GM23338 (cell line): ENCODE measurements at regions not wholly inside any gene's neighbourhood (a gene's known extent, or its start where the extent isn't known, plus 50 kb on each side); places are given as distances from the start of the nearest gene placed in this dataset.

ENCODE experiments used
- ATAC-seq: fragments of 200-7000 bp; cut with Tn5 transposase; 3 replicates; pipeline ENCODE4 v1.9.1; 2020
- DNase-seq: peaks from one replicate; pipeline ENCODE4 v3.0.0-alpha.2; 2015; ENCODE audit warnings: low spot score
- H2AFZ ChIP-seq: fragments of 200-600 bp; sonication (generic); 2 replicates; pipeline ENCODE4 v1.8.0; 2016; ENCODE audit warnings: antibody characterized with exemption, mild to moderate bottlenecking, moderate library complexity
- H3F3A ChIP-seq: fragments of 200-600 bp; sonication (generic); replicated peaks from 2 replicates; pipeline ENCODE4 v1.8.0; 2017; ENCODE audit warnings: antibody characterized with exemption, mixed run types, low read depth
- H3K27ac ChIP-seq: fragments of 200-600 bp; sonication (generic); 2 replicates; pipeline ENCODE4 v1.6.1; 2016; ENCODE audit warnings: low read depth
- H3K27me3 ChIP-seq: fragments of 200-600 bp; sonication (generic); 2 replicates; pipeline ENCODE4 v1.8.0; 2016; ENCODE audit warnings: mild to moderate bottlenecking, mixed run types, moderate library complexity; ENCODE audit not compliant: insufficient read depth
- H3K36me3 ChIP-seq: fragments of 200-600 bp; sonication (generic); 2 replicates; pipeline ENCODE4 v1.8.0; 2016; ENCODE audit warnings: mild to moderate bottlenecking; ENCODE audit not compliant: insufficient read depth
- H3K4me1 ChIP-seq: fragments of 200-600 bp; sonication (generic); 2 replicates; pipeline ENCODE4 v1.8.0; 2016; ENCODE audit warnings: mild to moderate bottlenecking, moderate library complexity; ENCODE audit not compliant: insufficient read depth
- H3K4me2 ChIP-seq: fragments of 200-600 bp; sonication (generic); 2 replicates; pipeline ENCODE4 v1.7.1; 2017; ENCODE audit warnings: mixed run types
- H3K4me3 ChIP-seq: fragments of 200-600 bp; sonication (generic); 2 replicates; pipeline ENCODE4 v1.6.1; 2016; ENCODE audit warnings: mixed run types
- H3K79me2 ChIP-seq: fragments of 200-600 bp; sonication (generic); replicated peaks from 2 replicates; pipeline ENCODE4 v1.8.0; 2017; ENCODE audit warnings: mild to moderate bottlenecking; ENCODE audit not compliant: insufficient read depth
- H3K9me2 ChIP-seq: fragments of 200-600 bp; sonication (generic); 2 replicates; pipeline ENCODE4 v1.8.0; 2017; ENCODE audit not compliant: insufficient read depth
- H4K20me1 ChIP-seq: fragments of 200-600 bp; sonication (generic); replicated peaks from 2 replicates; pipeline ENCODE4 v1.8.0; 2017; ENCODE audit warnings: mild to moderate bottlenecking; ENCODE audit not compliant: insufficient read depth
- H3K27ac Mint-ChIP-seq: 2 replicates; pipeline ENCODE4 v1.8.0; 2020; ENCODE audit warnings: inconsistent platforms, mild to moderate bottlenecking, moderate library complexity, mixed read lengths
- H3K27me3 Mint-ChIP-seq: 3 replicates; pipeline ENCODE4 v1.8.0; 2022; ENCODE audit warnings: low read depth, mild to moderate bottlenecking, moderate library complexity, mixed read lengths, inconsistent platforms; ENCODE audit not compliant: insufficient read depth, poor library complexity
- H3K36me3 Mint-ChIP-seq: 3 replicates; pipeline ENCODE4 v1.8.0; 2021; ENCODE audit warnings: low read depth, mild to moderate bottlenecking, inconsistent platforms, moderate library complexity, mixed read lengths
- H3K4me1 Mint-ChIP-seq: 3 replicates; pipeline ENCODE4 v1.8.0; 2020; ENCODE audit warnings: mild to moderate bottlenecking, inconsistent platforms, mixed read lengths
- H3K4me3 Mint-ChIP-seq: 3 replicates; pipeline ENCODE4 v1.8.0; 2021; ENCODE audit warnings: moderate library complexity, mild to moderate bottlenecking, inconsistent platforms, mixed read lengths
- H3K9me3 Mint-ChIP-seq: 3 replicates; pipeline ENCODE4 v1.8.0; 2020; ENCODE audit warnings: moderate library complexity, mild to moderate bottlenecking, inconsistent platforms, mixed read lengths
- EZH2 ChIP-seq: fragments of 200-600 bp; sonication (generic); IDR thresholded peaks from one replicate; pipeline ENCODE4 v1.8.0; 2017; ENCODE audit warnings: antibody characterized with exemption, mild to moderate bottlenecking, low read depth; ENCODE audit not compliant: unreplicated experiment
- EZH2phosphoT487 ChIP-seq: fragments of 200-600 bp; sonication (generic); IDR thresholded peaks from one replicate; pipeline ENCODE4 v1.8.1; 2018; ENCODE audit warnings: antibody characterized with exemption; ENCODE audit not compliant: unreplicated experiment
- NANOG ChIP-seq: IDR thresholded peaks from 2 replicates; pipeline ENCODE4 v1.6.1; 2016; ENCODE audit warnings: antibody characterized with exemption, borderline replicate concordance
- POLR2AphosphoS5 ChIP-seq: IDR thresholded peaks from 2 replicates; pipeline ENCODE4 v1.6.1; 2016; ENCODE audit warnings: antibody characterized with exemption, low read depth
- STAT1 ChIP-seq: IDR thresholded peaks from one replicate; pipeline ENCODE4 v1.6.1; 2016; ENCODE audit warnings: antibody characterized with exemption; ENCODE audit not compliant: unreplicated experiment
- ZNF114 ChIP-seq: fragments of 250-450 bp; sonication (Bioruptor Pico); IDR thresholded peaks from 2 replicates; pipeline ENCODE4 v1.5.0; 2020; ENCODE audit warnings: mild to moderate bottlenecking, moderate library complexity
- TF ChIP-seq, protein P1 (sequence below): IDR thresholded peaks from 2 replicates; pipeline ENCODE4 v1.6.1; 2016; ENCODE audit warnings: antibody characterized with exemption
- TF ChIP-seq, protein P2 (sequence below), 2 experiments: fragments of 200-600 bp in 1 of 2; sonication (generic) in 1 of 2; conservative IDR thresholded peaks; 2 replicates each; pipeline versions ENCODE4 v1.5.1 to v1.6.1; 2016 to 2017; ENCODE audit warnings: antibody characterized with exemption in 2 of 2, low read depth in 2 of 2, mild to moderate bottlenecking in 2 of 2, moderate library complexity in 1 of 2
- TF ChIP-seq, protein P3 (sequence below): fragments of 250-450 bp; sonication (Bioruptor Pico); IDR thresholded peaks from 2 replicates; pipeline ENCODE4 v1.5.0; 2020; ENCODE audit warnings: mild to moderate bottlenecking, moderate library complexity

DNA sequence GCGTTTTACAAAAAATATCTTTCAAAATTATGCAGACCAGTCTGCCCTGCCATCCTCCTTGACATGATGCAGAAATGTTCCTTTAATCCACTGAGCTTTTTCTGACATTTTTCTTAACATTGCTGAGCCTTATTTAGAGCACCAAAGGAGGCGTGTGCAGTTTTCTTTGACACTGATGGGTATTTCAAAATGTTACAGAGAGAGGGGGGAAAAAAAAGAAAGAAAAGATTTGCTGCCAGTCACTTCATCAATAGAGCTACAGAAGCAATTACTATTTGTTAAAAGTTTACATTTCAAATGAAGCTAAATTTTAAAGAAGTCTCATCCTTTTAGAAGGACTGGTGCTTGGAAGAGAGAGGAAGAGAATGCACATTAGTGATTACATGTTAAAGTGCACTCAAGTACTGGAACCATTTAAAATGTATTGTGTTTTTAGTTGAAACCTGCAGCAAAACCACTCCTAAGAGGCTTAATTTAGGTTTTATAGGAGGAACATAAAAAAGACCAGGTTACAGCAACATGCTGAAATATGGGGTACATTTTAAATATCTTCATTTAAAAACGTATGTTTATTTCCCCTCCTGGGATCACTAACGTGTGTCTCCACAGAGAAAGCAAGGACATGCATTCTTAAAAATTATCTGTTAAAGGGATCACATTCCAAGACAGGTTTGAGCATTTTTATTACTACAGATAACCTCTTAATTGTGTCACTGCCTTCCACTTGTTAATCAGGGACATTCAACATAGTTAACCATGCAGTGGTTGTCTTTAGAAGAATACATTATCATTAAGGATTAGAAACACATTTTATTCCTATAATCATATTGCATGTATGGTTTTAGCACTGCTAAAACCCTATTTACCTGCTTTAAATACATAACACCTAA lies 258.4 kb downstream of the MEIS1 start:
- no peak overlapping the region for H3K27ac Mint-ChIP-seq
- ATAC-seq (no peak), DNase-seq (no peak)
- Histone ChIP-seq H3K36me3 (no peaks in the 10 kb centered on the region), H4K20me1 (no peaks in the 10 kb centered on the region), H3K4me1 (peaks cover 66% of the 10 kb centered on the region), H3K27me3 (no peaks in the 10 kb centered on the region), H3K27ac (no peak overlapping the region), H3K4me3 (no peak overlapping the region), H3K9me2 (no peaks in the 10 kb centered on the region), H3K4me2 (peak overlapping the region; percentile 72; the same call in 1 of the 2 replicates), H3K79me2 (no peaks in the 10 kb centered on the region), H2AFZ (no peak overlapping the region), H3F3A (no peaks in the 10 kb centered on the region)
- no peaks in the 10 kb centered on the region for H3K9me3 Mint-ChIP-seq
- peaks cover 2% of the 10 kb centered on the region for H3K27me3 Mint-ChIP-seq
- no peak overlapping the region for H3K4me3 Mint-ChIP-seq
- TF ChIP-seq, protein P1, sequence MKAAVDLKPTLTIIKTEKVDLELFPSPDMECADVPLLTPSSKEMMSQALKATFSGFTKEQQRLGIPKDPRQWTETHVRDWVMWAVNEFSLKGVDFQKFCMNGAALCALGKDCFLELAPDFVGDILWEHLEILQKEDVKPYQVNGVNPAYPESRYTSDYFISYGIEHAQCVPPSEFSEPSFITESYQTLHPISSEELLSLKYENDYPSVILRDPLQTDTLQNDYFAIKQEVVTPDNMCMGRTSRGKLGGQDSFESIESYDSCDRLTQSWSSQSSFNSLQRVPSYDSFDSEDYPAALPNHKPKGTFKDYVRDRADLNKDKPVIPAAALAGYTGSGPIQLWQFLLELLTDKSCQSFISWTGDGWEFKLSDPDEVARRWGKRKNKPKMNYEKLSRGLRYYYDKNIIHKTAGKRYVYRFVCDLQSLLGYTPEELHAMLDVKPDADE: no peak
- TF ChIP-seq, protein P2, sequence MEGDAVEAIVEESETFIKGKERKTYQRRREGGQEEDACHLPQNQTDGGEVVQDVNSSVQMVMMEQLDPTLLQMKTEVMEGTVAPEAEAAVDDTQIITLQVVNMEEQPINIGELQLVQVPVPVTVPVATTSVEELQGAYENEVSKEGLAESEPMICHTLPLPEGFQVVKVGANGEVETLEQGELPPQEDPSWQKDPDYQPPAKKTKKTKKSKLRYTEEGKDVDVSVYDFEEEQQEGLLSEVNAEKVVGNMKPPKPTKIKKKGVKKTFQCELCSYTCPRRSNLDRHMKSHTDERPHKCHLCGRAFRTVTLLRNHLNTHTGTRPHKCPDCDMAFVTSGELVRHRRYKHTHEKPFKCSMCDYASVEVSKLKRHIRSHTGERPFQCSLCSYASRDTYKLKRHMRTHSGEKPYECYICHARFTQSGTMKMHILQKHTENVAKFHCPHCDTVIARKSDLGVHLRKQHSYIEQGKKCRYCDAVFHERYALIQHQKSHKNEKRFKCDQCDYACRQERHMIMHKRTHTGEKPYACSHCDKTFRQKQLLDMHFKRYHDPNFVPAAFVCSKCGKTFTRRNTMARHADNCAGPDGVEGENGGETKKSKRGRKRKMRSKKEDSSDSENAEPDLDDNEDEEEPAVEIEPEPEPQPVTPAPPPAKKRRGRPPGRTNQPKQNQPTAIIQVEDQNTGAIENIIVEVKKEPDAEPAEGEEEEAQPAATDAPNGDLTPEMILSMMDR (conservative IDR thresholded peaks at IDR 0.05; ENCODE audit: low read depth in 2 of 2): no peak
- TF ChIP-seq POLR2AphosphoS5 (no peak), EZH2phosphoT487 (no peak), NANOG (no peak)
- H3K36me3 Mint-ChIP-seq: no peaks in the 10 kb centered on the region
- peaks cover 66% of the 10 kb centered on the region for H3K4me1 Mint-ChIP-seq

DNA sequence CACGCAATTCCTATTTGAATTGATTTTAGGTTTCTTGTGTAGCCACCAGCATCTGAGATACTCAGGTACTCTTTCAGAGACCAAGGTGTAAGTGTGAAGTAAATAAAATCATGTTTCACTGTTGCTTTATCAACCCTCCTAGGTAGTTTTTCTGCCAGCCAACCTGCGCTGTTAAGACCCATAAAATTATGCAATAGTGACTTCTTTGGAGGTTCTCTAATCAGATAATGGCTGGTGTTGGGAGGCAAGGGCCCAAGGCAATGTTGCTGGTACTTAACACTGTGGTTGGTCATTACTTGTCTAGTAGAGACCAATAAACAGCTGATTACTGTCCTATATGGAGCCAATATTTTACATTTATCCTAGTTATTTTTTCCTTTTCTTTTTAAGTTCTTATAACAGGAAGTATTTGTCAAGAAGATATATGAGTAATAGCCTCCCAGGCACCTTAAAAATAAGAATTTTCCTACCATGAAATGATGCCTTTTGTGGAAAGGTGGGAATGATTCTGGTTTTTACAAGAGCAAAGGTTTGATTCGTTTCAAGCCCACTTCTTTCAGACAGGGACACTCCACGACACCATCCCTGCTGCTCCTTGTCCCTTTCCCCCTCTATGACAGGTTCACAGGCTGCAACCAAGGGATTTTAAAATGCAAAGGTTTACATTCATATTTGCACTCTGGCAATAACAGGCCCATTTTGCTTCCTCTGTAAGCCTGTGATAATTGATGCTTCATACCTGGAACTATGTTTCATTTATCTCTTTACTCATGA lies 259.3 kb downstream of the MEIS1 start:
- Histone ChIP-seq H3K4me2 (no peak overlapping the region), H3K36me3 (no peaks in the 10 kb centered on the region), H3K27ac (no peak overlapping the region), H2AFZ (no peak overlapping the region), H4K20me1 (no peaks in the 10 kb centered on the region), H3K79me2 (no peaks in the 10 kb centered on the region), H3K4me1 (peaks cover 74% of the 10 kb centered on the region), H3K9me2 (no peaks in the 10 kb centered on the region), H3F3A (no peaks in the 10 kb centered on the region), H3K4me3 (no peak overlapping the region), H3K27me3 (no peaks in the 10 kb centered on the region)
- Mint-ChIP-seq H3K27me3 (peaks cover 2% of the 10 kb centered on the region), H3K4me3 (no peak overlapping the region), H3K36me3 (no peaks in the 10 kb centered on the region), H3K9me3 (no peaks in the 10 kb centered on the region), H3K27ac (no peak overlapping the region), H3K4me1 (peaks cover 68% of the 10 kb centered on the region)
- no peak for DNase-seq
- no peak for ATAC-seq
- no peak for TF ChIP-seq EZH2
- no peak for TF ChIP-seq ZNF114 (CRISPR knock-in tag)
- no peak for TF ChIP-seq EZH2phosphoT487
- no peak for TF ChIP-seq NANOG
- no peak for TF ChIP-seq STAT1
- TF ChIP-seq, protein P3, sequence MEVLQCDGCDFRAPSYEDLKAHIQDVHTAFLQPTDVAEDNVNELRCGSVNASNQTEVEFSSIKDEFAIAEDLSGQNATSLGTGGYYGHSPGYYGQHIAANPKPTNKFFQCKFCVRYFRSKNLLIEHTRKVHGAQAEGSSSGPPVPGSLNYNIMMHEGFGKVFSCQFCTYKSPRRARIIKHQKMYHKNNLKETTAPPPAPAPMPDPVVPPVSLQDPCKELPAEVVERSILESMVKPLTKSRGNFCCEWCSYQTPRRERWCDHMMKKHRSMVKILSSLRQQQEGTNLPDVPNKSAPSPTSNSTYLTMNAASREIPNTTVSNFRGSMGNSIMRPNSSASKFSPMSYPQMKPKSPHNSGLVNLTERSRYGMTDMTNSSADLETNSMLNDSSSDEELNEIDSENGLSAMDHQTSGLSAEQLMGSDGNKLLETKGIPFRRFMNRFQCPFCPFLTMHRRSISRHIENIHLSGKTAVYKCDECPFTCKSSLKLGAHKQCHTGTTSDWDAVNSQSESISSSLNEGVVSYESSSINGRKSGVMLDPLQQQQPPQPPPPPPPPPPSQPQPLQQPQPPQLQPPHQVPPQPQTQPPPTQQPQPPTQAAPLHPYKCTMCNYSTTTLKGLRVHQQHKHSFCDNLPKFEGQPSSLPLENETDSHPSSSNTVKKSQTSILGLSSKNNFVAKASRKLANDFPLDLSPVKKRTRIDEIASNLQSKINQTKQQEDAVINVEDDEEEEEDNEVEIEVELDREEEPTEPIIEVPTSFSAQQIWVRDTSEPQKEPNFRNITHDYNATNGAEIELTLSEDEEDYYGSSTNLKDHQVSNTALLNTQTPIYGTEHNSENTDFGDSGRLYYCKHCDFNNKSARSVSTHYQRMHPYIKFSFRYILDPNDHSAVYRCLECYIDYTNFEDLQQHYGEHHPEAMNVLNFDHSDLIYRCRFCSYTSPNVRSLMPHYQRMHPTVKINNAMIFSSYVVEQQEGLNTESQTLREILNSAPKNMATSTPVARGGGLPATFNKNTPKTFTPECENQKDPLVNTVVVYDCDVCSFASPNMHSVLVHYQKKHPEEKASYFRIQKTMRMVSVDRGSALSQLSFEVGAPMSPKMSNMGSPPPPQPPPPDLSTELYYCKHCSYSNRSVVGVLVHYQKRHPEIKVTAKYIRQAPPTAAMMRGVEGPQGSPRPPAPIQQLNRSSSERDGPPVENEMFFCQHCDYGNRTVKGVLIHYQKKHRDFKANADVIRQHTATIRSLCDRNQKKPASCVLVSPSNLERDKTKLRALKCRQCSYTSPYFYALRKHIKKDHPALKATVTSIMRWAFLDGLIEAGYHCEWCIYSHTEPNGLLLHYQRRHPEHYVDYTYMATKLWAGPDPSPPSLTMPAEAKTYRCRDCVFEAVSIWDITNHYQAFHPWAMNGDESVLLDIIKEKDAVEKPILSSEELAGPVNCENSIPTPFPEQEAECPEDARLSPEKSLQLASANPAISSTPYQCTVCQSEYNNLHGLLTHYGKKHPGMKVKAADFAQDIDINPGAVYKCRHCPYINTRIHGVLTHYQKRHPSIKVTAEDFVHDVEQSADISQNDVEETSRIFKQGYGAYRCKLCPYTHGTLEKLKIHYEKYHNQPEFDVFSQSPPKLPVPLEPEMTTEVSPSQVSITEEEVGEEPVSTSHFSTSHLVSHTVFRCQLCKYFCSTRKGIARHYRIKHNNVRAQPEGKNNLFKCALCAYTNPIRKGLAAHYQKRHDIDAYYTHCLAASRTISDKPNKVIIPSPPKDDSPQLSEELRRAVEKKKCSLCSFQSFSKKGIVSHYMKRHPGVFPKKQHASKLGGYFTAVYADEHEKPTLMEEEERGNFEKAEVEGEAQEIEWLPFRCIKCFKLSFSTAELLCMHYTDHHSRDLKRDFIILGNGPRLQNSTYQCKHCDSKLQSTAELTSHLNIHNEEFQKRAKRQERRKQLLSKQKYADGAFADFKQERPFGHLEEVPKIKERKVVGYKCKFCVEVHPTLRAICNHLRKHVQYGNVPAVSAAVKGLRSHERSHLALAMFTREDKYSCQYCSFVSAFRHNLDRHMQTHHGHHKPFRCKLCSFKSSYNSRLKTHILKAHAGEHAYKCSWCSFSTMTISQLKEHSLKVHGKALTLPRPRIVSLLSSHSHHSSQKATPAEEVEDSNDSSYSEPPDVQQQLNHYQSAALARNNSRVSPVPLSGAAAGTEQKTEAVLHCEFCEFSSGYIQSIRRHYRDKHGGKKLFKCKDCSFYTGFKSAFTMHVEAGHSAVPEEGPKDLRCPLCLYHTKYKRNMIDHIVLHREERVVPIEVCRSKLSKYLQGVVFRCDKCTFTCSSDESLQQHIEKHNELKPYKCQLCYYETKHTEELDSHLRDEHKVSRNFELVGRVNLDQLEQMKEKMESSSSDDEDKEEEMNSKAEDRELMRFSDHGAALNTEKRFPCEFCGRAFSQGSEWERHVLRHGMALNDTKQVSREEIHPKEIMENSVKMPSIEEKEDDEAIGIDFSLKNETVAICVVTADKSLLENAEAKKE (CRISPR knock-in tag): no peak
